H1 (cell line): ENCODE measurements at regions not wholly inside any gene's neighbourhood (a gene's known extent, or its start where the extent isn't known, plus 50 kb on each side); places are given as distances from the start of the nearest gene placed in this dataset.

Source experiments
- BACH1 ChIP-seq: IDR thresholded peaks from 2 replicates; pipeline ENCODE4 v1.6.1; 2012; ENCODE audit warnings: low read length, improper control_type of control experiment
- BRCA1 ChIP-seq: IDR thresholded peaks from 2 replicates; pipeline ENCODE4 v1.6.1; 2012; ENCODE audit warnings: low read depth, low read length, improper control_type of control experiment
- CHD2 ChIP-seq: IDR thresholded peaks from 2 replicates; pipeline ENCODE4 v1.6.1; 2012; ENCODE audit warnings: low read length, improper control_type of control experiment
- EZH2 ChIP-seq: fragments of 200-600 bp; sonication (generic); IDR thresholded peaks from 2 replicates; pipeline ENCODE4 v1.7.1; 2012; ENCODE audit warnings: low read depth, mild to moderate bottlenecking, moderate library complexity, low read length, inconsistent platforms; ENCODE audit not compliant: severe bottlenecking
- GTF2F1 ChIP-seq: IDR thresholded peaks from 2 replicates; pipeline ENCODE4 v1.6.1; 2012; ENCODE audit warnings: low read depth, low read length, improper control_type of control experiment, borderline replicate concordance
- POLR2A ChIP-seq, 2 experiments: IDR thresholded peaks; 1 replicate in 1 of 2; 2 replicates in 1 of 2; pipeline ENCODE4 v1.6.1; 2011; ENCODE audit warnings: low read depth in 2 of 2, low read length in 2 of 2, mild to moderate bottlenecking in 2 of 2; ENCODE audit errors: control extremely low read depth in 1 of 2
- POLR2AphosphoS5 ChIP-seq: IDR thresholded peaks from 2 replicates; pipeline ENCODE4 v1.6.1; 2011; ENCODE audit warnings: low read depth, low read length
- RNF2 ChIP-seq: fragments of 200-900, 300-1000 bp; sonication (generic); IDR thresholded peaks from 2 replicates; pipeline ENCODE4 v1.7.1; 2016; ENCODE audit warnings: borderline replicate concordance, low read depth, mild to moderate bottlenecking, antibody characterized with exemption, low read length; ENCODE audit not compliant: poor library complexity, severe bottlenecking; ENCODE audit errors: missing control alignments
- TEAD4 ChIP-seq: IDR thresholded peaks from 2 replicates; pipeline ENCODE4 v1.6.1; 2012; ENCODE audit warnings: low read depth, low read length, inconsistent platforms, mixed read lengths
- TF ChIP-seq, protein P1 (sequence below), 3 experiments: IDR thresholded peaks; 1 replicate in 2 of 3; 2 replicates in 1 of 3; pipeline versions ENCODE4 v1.5.1 to v1.6.1; 2011; ENCODE audit warnings: low read length in 3 of 3, mild to moderate bottlenecking in 3 of 3, inconsistent platforms in 2 of 3, low read depth in 1 of 3, moderate library complexity in 1 of 3; ENCODE audit not compliant: insufficient read depth in 1 of 3; ENCODE audit errors: control extremely low read depth in 1 of 3
- TF ChIP-seq, protein P2 (sequence below): IDR thresholded peaks from 2 replicates; pipeline ENCODE4 v1.6.1; 2011; ENCODE audit warnings: low read length, improper control_type of control experiment
- TF ChIP-seq, protein P3 (sequence below): IDR thresholded peaks from 2 replicates; pipeline ENCODE4 v1.6.1; 2012; ENCODE audit warnings: inconsistent platforms

- TF ChIP-seq, protein P1, sequence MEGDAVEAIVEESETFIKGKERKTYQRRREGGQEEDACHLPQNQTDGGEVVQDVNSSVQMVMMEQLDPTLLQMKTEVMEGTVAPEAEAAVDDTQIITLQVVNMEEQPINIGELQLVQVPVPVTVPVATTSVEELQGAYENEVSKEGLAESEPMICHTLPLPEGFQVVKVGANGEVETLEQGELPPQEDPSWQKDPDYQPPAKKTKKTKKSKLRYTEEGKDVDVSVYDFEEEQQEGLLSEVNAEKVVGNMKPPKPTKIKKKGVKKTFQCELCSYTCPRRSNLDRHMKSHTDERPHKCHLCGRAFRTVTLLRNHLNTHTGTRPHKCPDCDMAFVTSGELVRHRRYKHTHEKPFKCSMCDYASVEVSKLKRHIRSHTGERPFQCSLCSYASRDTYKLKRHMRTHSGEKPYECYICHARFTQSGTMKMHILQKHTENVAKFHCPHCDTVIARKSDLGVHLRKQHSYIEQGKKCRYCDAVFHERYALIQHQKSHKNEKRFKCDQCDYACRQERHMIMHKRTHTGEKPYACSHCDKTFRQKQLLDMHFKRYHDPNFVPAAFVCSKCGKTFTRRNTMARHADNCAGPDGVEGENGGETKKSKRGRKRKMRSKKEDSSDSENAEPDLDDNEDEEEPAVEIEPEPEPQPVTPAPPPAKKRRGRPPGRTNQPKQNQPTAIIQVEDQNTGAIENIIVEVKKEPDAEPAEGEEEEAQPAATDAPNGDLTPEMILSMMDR (IDR thresholded peaks at IDR 0.05; ENCODE audit: control extremely low read depth in 1 of 3, insufficient read depth in 1 of 3, low read depth in 1 of 3, low read length in 3 of 3): no peak
- TF ChIP-seq GTF2F1 (no peak), EZH2 (no peak), TEAD4 (no peak), POLR2A (IDR thresholded peaks at IDR 0.05; ENCODE audit: control extremely low read depth in 1 of 2, low read depth in 2 of 2, low read length in 2 of 2) (no peak), RNF2 (no peak), BRCA1 (no peak), POLR2AphosphoS5 (no peak), CHD2 (no peak), BACH1 (no peak)
- TF ChIP-seq, protein P2, sequence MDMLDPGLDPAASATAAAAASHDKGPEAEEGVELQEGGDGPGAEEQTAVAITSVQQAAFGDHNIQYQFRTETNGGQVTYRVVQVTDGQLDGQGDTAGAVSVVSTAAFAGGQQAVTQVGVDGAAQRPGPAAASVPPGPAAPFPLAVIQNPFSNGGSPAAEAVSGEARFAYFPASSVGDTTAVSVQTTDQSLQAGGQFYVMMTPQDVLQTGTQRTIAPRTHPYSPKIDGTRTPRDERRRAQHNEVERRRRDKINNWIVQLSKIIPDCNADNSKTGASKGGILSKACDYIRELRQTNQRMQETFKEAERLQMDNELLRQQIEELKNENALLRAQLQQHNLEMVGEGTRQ: no peak
- TF ChIP-seq, protein P3, sequence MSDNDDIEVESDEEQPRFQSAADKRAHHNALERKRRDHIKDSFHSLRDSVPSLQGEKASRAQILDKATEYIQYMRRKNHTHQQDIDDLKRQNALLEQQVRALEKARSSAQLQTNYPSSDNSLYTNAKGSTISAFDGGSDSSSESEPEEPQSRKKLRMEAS: no peak
Observed at GRCh38 chr2:239529313-239530015, 128.6 kb upstream of the HDAC4 start.
